ENCODE measurements at regions not wholly inside any gene's neighbourhood (a gene's known extent, or its start where the extent isn't known, plus 50 kb on each side); places are given as distances from the start of the nearest gene placed in this dataset.

- ATAC-seq: no peak
- DNase-seq: no peak
- Histone ChIP-seq H3K4me3 (no peak overlapping the region), H3K4me1 (no peaks in the 10 kb centered on the region), H3K9me3 (peaks cover 6% of the 10 kb centered on the region), H3K27ac (no peak overlapping the region), H3K36me3 (no peaks in the 10 kb centered on the region), H3K27me3 (ENCODE audit: low read depth) (no peaks in the 10 kb centered on the region)
- no peak for TF ChIP-seq CTCF (IDR thresholded peaks at IDR 0.05)
- intact Hi-C loops (cut with DNase I): no loop called here
Measured at GRCh38 chr3:6549296-6549695, 311.6 kb upstream of the GRM7 start.

DNA sequence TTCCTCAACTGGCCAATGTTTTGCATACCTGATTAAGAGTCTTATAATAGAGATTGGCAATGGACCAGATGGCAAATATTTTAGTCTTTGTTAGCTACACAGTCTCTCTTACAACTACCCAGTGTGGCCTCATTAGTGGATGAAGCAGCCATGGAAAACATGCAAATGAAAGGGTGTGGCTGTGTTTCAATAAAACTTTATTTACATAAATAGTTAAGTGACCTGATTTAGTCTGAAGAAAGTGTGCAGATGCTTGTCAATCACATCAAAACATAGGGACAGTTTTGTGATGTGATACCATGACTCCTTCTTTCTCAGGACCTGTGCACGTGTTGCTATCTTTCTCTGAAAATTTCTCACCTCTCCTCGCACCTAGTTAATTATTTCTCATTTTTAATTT, 309.8 kb upstream of the GRM7 start:
- peaks cover 6% of the 10 kb centered on the region for H3K9me3 ChIP-seq
- ATAC-seq (no peak), DNase-seq (no peak)
- intact Hi-C loops (cut with DNase I): no loop called here
- TF ChIP-seq CTCF (IDR thresholded peaks at IDR 0.05): no peak
- no peak overlapping the region for H3K27ac ChIP-seq
- no peaks in the 10 kb centered on the region for H3K27me3 ChIP-seq (ENCODE audit: low read depth)
- no peak overlapping the region for H3K4me3 ChIP-seq
- H3K36me3 ChIP-seq: no peaks in the 10 kb centered on the region
- no peaks in the 10 kb centered on the region for H3K4me1 ChIP-seq

GRCh38 chr3:6560259-6560658, 300.7 kb upstream of the GRM7 start:
- no peak for ATAC-seq
- intact Hi-C loops (cut with DNase I): no loop called here
- no peak for TF ChIP-seq CTCF (IDR thresholded peaks at IDR 0.05)
- H3K27me3 ChIP-seq (ENCODE audit: low read depth): no peaks in the 10 kb centered on the region
- no peak for DNase-seq
- H3K36me3 ChIP-seq: no peaks in the 10 kb centered on the region
- no peak overlapping the region for H3K4me3 ChIP-seq
- H3K9me3 ChIP-seq: no peaks in the 10 kb centered on the region
- H3K27ac ChIP-seq: no peak overlapping the region
- H3K4me1 ChIP-seq: no peaks in the 10 kb centered on the region

GRCh38 chr3:6567241-6567640, 293.7 kb upstream of the GRM7 start:
- no peak for ATAC-seq
- DNase-seq: no peak
- TF ChIP-seq CTCF (IDR thresholded peaks at IDR 0.05): no peak
- Histone ChIP-seq H3K27ac (no peak overlapping the region), H3K4me1 (no peaks in the 10 kb centered on the region), H3K27me3 (ENCODE audit: low read depth) (no peaks in the 10 kb centered on the region), H3K36me3 (no peaks in the 10 kb centered on the region), H3K4me3 (no peak overlapping the region), H3K9me3 (no peaks in the 10 kb centered on the region)
- intact Hi-C loops (cut with DNase I): no loop called here

GRCh38 chr3:6568999-6569493, 291.9 kb upstream of the GRM7 start:
- no peak for TF ChIP-seq CTCF (IDR thresholded peaks at IDR 0.05)
- Histone ChIP-seq H3K27me3 (ENCODE audit: low read depth) (no peaks in the 10 kb centered on the region), H3K27ac (no peak overlapping the region), H3K4me1 (no peaks in the 10 kb centered on the region), H3K4me3 (no peak overlapping the region), H3K9me3 (no peaks in the 10 kb centered on the region), H3K36me3 (no peaks in the 10 kb centered on the region)
- DNase-seq: no peak
- no peak for ATAC-seq
- intact Hi-C loops (cut with DNase I): no loop called here

DNA sequence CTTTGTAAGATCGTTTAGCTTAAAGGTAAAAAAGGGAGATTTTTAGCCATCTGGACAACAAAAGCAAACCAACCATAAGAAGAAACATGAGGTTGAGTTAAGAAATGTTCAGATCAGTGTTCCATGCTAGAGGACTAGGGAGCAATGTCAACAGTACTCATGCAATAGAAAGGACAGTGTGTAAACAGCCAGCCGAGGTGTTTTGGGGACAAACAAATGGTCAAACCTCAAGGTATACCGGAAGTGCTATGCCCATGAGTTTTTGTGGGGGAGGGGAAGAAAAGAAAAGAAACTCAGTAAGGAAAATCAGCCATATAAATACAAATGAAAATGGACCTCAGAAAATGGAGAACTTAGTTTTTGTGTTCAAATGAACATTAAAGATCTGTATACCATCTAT, 289.5 kb upstream of the GRM7 start:
- ATAC-seq: no peak
- DNase-seq: no peak
- Histone ChIP-seq H3K27ac (no peak overlapping the region), H3K9me3 (no peaks in the 10 kb centered on the region), H3K4me3 (no peak overlapping the region), H3K4me1 (no peaks in the 10 kb centered on the region), H3K36me3 (no peaks in the 10 kb centered on the region), H3K27me3 (ENCODE audit: low read depth) (no peaks in the 10 kb centered on the region)
- TF ChIP-seq CTCF (IDR thresholded peaks at IDR 0.05): no peak
- intact Hi-C loops (cut with DNase I): no loop called here
